ENCODE measurements at regions not wholly inside any gene's neighbourhood (a gene's known extent, or its start where the extent isn't known, plus 50 kb on each side); places are given as distances from the start of the nearest gene placed in this dataset.

DNA sequence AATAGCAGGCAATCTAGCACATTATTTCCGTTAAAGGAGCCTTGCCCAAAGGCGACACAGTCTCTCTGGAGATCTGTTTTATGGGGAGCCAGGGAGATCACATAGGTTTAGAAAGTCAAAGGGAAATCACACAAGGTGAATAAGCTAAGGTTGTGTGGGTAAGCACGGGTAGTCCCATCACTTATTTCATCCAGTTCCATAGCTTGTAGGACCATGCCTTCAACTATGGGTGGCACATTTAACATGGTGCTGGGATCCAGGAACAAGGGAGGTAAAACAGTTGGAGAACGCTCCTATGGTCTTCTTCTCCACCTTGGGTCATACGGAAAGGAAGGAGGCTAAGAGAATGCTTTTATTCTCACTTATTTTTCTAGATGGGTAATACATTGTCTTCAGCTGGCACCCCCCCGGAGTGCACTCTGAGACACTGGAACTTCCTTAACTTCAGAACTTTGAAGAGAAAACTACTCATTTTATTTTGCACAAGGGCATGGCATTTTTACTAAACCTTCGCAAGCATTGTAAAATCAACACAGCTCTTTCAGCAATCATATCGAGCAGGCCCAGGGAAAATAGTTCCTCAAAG, 435.4 kb downstream of the KIF20B start:
- peak; percentile 26 to 39 for DNase-seq (ENCODE audit: low read depth in 2 of 2)
- TF ChIP-seq, protein P1, sequence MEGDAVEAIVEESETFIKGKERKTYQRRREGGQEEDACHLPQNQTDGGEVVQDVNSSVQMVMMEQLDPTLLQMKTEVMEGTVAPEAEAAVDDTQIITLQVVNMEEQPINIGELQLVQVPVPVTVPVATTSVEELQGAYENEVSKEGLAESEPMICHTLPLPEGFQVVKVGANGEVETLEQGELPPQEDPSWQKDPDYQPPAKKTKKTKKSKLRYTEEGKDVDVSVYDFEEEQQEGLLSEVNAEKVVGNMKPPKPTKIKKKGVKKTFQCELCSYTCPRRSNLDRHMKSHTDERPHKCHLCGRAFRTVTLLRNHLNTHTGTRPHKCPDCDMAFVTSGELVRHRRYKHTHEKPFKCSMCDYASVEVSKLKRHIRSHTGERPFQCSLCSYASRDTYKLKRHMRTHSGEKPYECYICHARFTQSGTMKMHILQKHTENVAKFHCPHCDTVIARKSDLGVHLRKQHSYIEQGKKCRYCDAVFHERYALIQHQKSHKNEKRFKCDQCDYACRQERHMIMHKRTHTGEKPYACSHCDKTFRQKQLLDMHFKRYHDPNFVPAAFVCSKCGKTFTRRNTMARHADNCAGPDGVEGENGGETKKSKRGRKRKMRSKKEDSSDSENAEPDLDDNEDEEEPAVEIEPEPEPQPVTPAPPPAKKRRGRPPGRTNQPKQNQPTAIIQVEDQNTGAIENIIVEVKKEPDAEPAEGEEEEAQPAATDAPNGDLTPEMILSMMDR (IDR thresholded peaks at IDR 0.05; ENCODE audit: low read depth, low read length), result no peak
- no peak overlapping the region for H3K4me3 ChIP-seq (replicated peaks in 1 of 2; ENCODE audit: low read depth in 2 of 2, low read length in 2 of 2)

- no peak overlapping the region for H3K4me3 ChIP-seq (replicated peaks in 1 of 2; ENCODE audit: low read depth in 2 of 2, low read length in 2 of 2)
- peak in 1 of 2 donors; percentile 53 for DNase-seq (ENCODE audit: low read depth in 2 of 2)
- TF ChIP-seq, protein P1 (IDR thresholded peaks at IDR 0.05; ENCODE audit: low read depth, low read length), result peak; percentile 66
Observed at GRCh38 chr10:90138844-90139243, 437.5 kb downstream of the KIF20B start.

DNA sequence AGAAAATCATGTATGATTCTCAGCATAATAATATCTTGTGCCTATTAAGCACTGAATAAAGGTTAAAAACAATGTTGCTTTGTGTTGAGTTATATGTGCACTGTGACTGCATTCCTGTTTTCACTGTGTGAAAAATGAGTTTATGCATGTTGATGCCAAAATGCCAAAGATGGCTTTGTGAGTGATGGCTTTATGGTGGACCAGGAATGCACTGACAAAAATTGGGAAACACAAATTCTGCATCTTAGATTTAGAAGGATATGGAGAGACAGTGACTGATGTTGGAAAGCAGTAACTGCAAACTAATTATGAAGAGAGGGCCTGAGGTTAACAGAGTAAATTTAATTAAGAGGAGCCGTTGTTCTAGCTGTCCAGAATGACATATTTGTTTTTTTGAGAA, 440.4 kb downstream of the KIF20B start:
- TF ChIP-seq, protein P1 (IDR thresholded peaks at IDR 0.05; ENCODE audit: low read depth, low read length), result no peak
- DNase-seq (ENCODE audit: low read depth in 2 of 2), result no peak
- no peak overlapping the region for H3K4me3 ChIP-seq (replicated peaks in 1 of 2; ENCODE audit: low read depth in 2 of 2, low read length in 2 of 2)

DNA sequence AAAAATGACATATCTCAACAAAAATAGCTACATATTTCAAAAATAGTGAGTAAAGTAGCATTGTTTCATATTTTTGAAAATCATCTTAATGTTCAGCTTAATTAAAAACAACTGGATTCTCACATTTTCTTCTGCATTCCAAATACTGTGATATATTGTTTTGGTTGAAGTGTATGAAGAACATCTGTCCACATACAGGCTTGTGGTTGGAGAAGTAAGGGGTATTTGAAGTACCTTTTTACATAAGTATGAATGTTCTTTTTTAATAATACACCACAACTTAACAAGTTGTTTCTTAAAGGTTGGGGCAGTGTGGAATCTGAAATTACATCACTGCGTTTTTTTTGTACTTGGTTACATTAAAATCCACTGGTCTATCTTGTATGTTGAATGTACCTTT, 442.5 kb downstream of the KIF20B start:
- TF ChIP-seq, protein P1 (IDR thresholded peaks at IDR 0.05; ENCODE audit: low read depth, low read length), result no peak
- no peak overlapping the region for H3K4me3 ChIP-seq (replicated peaks in 1 of 2; ENCODE audit: low read depth in 2 of 2, low read length in 2 of 2)
- no peak for DNase-seq (ENCODE audit: low read depth in 2 of 2)

DNA sequence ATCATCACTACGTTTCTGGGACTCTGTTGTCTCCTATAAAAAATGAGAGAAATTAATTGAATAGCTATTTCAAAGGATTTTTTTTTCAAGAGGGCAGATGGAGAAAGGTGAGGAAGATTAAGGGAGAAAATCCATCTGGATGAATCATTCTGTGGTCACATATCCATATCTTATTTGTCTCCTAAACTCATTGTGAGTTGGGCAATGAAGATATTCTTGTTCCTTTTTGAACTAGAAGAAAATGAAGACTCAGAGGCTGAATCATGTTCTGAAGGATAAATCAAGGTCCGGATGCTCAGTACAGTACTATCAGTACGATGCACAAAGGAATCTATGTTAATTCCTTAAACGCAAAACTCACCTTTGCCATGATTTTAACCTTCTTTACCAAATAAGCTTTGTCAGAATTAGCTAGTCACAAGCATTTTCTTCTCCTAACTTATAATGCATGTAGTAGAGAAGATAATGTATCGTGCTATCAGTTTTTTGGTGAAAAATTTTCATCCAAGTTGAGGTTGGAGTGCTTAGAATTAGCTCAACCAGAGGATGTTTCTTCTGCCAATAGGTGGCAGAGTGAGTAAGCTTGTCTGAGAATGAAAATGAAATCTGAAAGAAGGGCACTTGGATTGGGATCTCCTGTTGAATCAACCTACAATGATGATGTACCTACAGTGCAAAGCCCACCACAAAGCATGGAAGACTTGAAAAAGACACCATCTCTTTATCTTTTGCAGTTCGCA, 446.9 kb downstream of the KIF20B start:
- DNase-seq (ENCODE audit: low read depth in 2 of 2), result peak; percentile 69 to 77
- TF ChIP-seq, protein P1 (IDR thresholded peaks at IDR 0.05; ENCODE audit: low read depth, low read length), result peak; percentile 67
- no peak overlapping the region for H3K4me3 ChIP-seq (replicated peaks in 1 of 2; ENCODE audit: low read depth in 2 of 2, low read length in 2 of 2)

DNA sequence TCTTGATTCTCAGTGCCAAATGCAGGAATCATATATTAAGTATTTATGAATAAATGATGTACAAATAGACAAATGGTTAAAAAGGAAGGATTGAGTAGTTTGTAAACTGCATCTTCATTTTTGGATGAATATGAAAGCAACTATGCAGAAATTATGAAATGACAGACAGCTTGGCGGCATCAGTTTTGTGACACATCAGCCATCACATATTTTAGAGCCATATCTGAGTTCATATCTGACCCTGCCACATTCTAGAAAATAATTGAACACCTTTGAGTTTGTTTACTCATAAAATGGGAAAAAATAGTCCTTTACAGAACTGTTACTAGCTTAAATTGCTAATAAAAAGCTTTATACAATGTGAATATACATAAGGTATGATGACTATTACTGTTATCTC, 448.2 kb downstream of the KIF20B start:
- no peak overlapping the region for H3K4me3 ChIP-seq (replicated peaks in 1 of 2; ENCODE audit: low read depth in 2 of 2, low read length in 2 of 2)
- no peak for DNase-seq (ENCODE audit: low read depth in 2 of 2)
- TF ChIP-seq, protein P1 (IDR thresholded peaks at IDR 0.05; ENCODE audit: low read depth, low read length), result no peak
